Urothelium cell line (cell line): ENCODE measurements at regions not wholly inside any gene's neighbourhood (a gene's known extent, or its start where the extent isn't known, plus 50 kb on each side); places are given as distances from the start of the nearest gene placed in this dataset.
A peak's percentile ranks its signal among the peaks of the same experiment; 100 is the strongest.
"Not testable (repeated sequence)": the region's sequence is repeated elsewhere in the genome, so short reads cannot be mapped to it uniquely, and the experiment has no call there.

Experiments
- DNase-seq: peaks from one replicate; pipeline ENCODE4 v3.0.0; 2011; ENCODE audit warnings: low spot score, mixed read lengths
- FAIRE-seq: peaks from 2 replicates; lab custom pipeline; 2011; peaks lifted over from hg19 to GRCh38; lab: Jason Lieb, UNC

DNA sequence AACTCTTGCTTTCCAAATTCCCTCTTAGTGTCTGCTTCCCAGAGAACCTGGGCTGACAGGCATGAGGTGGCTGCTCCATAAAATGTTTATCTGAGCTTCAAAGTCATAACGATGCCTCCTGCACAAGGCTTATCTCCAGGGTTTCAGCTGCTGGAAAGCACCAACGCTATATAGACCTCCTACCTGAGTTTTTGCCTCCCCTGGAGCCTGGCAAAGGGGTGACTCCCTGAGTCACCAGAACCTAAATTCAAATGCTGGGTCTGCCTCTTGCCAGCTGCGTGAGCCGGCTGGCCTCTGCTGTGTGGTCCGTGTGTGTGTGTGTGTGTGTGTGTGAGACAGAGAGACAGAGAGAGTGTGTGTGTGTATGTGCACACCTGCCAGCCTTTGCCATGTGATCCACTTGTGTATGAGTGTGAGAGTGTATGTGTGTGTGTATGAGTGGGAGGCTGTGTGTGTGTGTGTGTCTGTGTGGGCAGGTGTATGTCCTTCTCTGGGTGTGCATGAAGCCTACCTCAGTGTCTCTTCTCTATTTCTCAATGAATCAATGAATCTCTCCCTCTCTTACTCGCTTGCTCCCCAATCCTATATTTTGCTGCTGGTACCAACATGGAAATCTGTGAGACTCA, 714.9 kb downstream of the MATN1 start:
- DNase-seq (no peak), FAIRE-seq (peak; percentile 9)

DNA sequence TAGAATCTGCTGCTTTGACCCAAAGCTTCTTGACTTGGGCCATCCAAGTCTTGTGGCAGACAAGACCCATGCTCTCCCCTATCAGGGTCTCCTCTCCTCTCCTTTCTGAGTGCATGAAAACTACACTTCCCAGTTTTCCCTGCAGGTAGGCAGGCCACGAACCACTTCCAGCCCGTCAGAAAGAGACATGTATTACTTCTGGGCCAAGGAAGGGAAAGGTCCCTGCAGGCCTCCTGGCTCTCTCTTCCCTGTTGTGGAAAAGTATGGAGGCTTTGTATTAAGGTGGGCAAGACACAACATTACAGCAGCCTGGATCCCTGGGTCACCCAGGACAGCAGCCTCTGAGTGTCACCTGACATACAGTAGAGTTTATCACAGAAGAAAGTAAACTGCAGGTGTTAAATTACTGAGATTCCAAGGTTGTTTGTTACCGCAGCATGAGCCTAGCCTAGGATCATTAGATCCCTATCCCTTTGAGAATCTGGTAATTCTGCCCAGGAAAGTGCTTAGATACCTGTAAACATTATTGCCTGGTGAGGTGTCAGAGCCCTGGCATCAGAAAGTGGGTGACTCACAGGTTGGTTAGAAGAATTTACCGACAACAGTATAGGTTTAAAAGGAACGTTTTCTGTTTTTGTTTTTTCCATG, 717.3 kb downstream of the MATN1 start:
- no peak for FAIRE-seq
- DNase-seq, result peak; percentile 52

DNA sequence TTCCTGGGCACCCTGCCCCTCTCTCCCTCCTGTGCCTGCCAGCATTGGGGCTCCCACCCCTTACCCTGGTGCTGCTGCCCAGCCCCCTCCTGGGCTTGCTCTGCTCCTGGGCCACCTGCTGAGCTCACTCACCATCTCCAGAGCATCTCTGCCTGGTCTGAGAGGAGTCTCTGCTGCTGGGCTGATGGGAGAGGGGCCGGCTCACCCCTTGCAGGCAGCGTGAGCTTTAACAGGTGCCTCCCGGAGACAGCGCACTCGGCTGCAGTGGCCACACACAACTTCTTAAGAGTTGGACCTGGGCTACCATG, 721.7 kb downstream of the MATN1 start:
- DNase-seq (no peak), FAIRE-seq (no peak)

DNA sequence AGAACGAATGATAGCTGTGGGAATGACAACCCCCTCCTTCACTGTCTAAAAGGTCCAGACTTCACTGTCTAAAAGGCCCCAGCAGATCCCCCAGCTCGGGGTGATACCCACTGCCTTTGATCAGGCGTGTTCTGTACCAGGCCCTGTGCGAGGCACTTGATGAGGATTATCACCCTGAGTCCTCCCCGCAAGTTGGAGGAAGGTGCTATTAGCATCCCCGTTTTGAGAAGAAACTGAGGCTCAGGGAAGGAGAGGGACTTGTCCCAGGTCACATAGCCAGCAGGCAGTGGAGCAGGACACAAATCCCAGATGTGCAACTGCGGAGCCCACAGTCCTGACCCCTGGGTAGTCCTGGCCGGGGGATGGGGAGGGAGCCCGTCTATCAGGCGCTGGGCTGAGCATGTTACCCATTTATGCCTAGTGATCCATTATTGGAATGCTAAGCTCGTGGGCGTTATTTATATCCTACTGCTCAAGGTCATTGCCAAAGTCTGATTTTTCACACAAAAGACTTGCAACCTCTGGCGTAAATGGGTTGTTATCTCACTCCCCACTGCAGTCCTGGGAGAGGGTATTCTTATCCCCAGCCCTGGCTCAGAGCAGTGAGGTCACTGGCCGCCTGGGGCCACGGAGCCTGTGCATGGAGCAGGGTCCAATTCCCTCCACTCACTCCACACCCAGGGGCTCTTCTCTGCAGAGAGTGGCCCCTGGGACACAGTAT, 722.2 kb downstream of the MATN1 start:
- FAIRE-seq, result no peak
- DNase-seq, result no peak

DNA sequence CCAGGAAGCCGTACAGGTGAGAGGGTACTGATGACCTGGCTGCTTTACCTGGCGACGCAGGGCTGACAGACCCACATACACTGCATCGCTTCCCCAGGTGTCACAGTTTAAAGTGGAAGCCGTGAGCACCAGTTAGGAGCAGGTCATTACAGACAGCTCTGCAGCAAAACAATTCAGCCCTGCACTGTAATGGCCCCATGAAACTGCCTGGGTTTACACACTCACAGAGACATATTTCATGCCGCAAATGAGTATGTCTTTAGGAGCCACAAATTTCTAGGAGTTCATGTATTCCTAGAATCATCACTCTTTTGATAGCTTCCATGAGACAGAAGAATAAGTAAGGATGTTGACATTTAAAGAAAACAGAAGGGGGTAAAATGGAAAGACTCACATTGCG, 723.1 kb downstream of the MATN1 start:
- FAIRE-seq (no peak), DNase-seq (no peak)

DNA sequence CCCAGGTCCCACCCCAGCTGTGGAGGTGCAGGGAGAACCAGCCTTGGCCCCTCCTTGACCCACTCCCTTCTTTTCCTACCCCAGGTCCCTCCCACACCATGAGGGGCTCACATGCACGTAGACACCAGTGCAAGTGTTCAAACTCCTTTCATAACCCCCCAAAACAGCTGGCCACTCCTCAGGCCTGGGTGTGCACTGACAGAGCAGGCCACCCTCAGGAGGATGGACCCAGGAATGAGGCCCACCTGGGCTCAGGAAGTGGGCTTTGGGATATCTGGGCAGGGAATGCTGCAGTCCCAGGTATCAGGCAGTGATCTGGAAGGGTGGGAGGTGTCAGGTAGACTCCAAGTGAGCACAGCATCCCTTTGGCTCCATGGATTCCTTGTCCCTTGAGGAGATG, 723.8 kb downstream of the MATN1 start:
- FAIRE-seq (no peak), DNase-seq (no peak)

DNA sequence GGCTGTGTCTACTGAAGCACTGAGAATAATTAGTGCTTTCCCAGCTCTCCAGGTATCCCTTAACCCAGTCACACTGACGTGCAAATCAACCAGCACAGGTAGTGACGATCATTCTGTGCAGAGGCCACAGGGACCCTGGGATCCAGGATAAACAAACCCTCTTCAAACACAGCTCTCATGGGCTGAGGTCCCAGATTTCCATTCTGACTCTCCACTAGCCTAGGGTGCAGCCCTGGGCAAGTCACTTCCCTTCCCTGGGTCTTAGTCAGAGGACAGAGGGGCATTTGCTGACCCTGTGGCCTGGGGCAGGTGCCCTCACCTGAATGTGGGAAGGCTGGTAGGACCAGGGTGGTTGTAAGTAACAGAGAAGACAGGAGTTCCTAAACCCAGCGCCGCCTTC, 724.7 kb downstream of the MATN1 start:
- DNase-seq (no peak), FAIRE-seq (no peak)

DNA sequence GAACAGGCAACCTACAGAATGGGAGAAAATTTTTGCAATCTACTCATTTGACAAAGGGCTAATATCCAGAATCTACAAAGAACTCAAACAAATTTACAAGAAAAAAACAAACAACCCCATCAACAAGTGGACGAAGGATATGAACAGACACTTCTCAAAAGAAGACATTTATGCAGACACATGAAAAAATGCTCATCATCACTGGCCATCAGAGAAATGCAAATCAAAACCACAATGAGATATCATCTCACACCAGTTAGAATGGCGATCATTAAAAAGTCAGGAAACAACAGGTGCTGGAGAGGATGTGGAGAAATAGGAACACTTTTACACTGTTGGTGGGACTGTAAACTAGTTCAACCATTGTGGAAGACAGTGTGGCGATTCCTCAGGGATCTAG, 725.6 kb downstream of the MATN1 start:
- not testable (repeated sequence) for DNase-seq, FAIRE-seq

DNA sequence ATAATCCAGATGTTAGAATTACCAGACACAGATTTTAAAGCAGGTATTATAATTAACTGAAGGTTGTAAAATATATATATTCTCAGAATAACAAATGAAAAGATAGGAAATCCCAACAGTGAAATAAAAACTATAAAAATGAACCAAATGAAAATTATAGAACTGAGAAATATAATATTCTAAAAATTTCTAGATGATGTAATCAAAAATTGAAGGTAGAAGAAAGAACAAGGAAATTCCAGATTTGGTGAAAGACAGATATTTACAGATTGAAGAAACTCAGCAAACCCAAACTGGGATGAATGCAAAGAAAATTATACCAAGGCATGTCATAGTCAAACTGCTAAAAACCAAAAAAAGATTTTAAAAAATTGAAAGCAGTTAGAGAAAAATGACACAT, 729.4 kb downstream of the MATN1 start:
- FAIRE-seq, result no peak
- DNase-seq, result no peak

DNA sequence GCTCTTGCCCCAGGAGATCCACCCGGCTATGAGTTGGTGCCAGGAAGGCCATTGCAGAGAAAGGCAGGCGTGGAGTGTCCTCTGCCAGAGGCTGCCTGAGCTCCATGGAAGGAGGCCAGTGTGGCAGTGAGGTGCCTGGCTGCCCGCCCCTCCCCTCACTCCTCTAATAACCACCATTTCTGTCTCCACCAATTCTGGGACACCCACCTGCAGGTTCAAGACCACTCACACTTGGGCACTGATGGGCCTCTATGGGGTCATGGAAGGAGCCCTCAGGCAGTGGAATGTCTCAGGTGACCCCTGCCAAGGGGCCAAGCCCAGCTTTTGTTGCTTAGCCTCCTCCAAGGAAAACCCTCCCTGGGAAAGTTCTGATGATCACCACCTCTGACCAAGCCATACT, 731.6 kb downstream of the MATN1 start:
- DNase-seq (no peak), FAIRE-seq (no peak)

DNA sequence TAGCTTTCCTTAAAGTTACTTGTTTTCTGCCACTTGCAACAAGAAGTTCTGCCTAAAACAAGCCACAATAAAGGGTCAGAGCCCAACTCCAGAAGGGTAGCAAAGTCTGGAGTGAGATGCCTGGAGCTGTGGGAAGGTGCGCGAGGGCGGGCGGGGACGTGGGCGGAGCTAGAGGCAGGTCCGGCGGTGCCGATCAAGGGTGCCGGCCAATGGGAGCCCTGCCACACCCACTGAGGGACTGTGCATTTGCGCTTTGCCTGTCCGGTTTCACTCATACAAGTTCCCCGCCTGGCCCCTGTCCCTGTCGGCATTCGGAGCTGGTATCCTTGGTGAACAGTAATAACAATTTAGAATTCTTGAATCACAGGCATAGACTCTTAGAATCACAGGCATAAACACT, 732.4 kb downstream of the MATN1 start:
- DNase-seq (no peak), FAIRE-seq (no peak)

DNA sequence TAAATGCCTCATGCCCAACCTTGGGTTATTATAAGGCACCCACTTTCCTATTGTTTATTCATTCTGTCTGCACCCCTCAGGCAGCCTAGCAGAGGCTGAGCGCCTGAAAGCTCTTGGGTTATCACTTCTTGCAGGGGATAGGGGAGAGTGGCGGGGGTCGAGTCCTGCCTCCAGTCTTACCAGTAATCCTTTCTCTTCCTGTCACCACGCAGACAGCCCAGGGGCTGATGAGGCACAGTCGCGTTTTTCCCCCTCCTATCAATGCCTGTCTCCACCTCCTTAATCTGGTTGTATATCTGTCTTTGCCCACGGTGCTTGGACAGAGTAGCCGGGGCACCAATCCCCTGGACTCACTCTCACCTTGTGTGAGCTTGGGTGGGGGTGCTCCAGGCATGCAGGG, 733.1 kb downstream of the MATN1 start:
- DNase-seq (no peak), FAIRE-seq (no peak)

DNA sequence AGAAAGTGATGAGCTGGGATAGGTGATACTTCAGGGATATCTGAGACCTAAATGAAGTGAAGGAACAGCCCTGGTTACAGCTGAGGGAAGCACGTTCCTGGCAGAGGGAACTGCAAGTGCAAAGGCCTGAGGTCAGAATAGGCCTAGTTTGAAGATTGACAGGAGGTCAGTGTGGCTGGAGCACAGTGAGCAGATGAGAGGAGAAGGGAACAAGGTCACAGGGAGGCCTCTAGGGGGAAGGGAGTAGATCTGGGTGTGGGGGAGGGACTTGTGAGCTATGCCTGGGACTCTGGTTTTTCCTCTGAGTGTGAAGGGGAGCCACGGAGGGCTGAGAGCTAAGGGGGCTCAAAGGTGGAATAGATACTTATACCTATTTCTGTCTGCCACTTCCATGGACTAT, 736.4 kb downstream of the MATN1 start:
- DNase-seq (no peak), FAIRE-seq (no peak)

DNA sequence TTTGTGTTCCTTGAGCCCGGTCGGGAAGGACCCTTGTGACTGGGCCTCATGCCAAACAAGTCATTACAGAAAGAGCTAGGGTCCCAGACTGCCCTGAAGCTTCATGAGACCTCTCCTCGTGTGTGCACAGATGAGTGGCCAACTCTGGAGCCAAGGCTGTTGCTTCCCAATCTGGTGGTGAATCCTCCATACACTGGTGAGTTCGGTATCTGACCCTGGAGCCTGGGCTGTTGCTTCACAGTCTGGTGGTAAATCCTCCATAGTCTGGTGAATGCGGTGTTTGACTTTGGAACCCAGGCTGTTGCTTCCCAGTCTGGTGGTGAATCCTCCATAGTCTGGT, 737.8 kb downstream of the MATN1 start:
- DNase-seq, result no peak
- FAIRE-seq, result no peak

DNA sequence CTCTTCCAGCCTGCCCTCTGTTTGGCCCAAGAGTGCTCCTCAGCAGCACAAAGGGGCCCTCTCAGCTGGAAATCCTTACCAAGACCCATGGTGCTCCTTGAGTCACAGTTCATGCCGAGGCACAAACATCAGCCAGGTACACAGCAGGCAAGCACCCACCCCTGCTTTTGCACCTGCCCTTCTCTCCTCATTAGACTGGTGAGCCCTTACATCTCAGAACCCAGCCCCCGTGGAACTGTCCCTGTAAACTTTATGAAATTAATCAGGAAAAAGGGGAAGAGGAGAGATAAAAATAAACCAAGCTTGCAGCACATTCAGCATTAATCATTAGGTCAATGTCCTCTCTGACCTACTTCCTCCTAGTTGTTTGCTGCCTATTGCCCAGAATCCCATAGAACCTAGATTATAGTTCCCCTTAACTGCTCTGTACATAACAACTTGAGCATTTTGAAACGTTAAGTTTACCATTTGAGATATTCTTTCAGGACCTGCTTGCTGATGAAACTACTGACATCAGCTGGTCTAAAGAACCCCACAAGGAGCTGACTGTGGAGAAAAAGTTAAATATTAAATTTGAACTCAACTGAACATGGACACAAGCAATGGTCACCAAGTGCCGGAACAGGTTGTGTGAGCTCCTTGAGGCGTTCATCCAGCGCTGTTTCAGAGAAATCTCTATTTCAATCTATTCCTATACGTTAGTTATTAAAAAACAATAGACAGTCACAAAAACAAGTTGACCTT, 738.4 kb downstream of the MATN1 start:
- DNase-seq (no peak), FAIRE-seq (no peak)

DNA sequence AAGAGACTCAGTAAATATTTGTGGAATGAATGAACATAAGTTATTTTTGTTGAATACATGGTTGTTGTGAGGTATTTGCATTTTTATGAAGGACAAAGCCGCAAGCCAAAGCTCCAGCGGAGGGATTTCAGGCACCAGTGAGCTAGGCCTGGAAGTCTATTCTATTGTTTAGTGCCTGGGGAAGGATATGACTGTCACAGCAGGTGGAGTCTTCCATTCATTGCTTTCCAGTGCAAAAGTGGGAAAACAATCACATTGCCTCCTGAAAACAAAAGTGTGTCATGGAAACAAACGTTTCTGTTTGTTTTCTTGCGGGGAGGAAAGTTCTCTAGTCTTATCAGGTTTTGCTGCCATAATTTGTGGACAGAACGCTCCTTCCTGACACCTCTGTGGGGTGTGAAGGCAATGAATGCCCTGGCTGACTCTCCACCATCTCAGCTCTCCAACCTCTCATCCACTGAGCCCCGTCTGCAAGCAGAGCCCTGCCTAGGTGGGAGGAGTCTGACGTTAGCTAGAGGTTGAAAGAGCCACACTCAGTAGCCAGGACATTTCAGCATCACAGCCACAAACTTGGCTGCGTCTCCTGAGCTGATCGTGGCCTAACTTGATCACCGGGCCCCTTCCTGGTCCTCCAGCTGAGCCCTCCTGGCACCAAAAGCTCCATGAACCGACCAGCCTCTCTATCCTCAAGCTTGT, 739.1 kb downstream of the MATN1 start:
- FAIRE-seq (no peak), DNase-seq (no peak)

DNA sequence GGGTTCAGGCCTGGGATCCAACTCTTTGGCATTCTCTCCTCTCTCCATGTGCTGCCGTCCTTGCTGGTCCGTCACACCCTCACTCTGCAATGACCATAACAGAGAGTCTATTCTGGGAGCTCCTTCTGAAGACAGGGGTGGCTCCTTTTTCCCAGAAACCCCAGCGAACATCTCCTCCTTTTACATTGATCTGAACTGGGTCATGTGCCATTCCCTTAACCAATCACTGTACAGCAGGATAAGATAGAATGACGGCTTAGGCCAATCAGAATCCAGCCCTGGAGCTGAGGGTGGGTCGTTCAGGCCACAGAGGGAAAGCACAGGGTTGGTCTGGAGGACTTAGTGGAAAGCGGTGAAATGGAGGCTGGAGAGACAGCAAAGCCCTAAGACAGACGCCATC, 740.1 kb downstream of the MATN1 start:
- FAIRE-seq (no peak), DNase-seq (no peak)

DNA sequence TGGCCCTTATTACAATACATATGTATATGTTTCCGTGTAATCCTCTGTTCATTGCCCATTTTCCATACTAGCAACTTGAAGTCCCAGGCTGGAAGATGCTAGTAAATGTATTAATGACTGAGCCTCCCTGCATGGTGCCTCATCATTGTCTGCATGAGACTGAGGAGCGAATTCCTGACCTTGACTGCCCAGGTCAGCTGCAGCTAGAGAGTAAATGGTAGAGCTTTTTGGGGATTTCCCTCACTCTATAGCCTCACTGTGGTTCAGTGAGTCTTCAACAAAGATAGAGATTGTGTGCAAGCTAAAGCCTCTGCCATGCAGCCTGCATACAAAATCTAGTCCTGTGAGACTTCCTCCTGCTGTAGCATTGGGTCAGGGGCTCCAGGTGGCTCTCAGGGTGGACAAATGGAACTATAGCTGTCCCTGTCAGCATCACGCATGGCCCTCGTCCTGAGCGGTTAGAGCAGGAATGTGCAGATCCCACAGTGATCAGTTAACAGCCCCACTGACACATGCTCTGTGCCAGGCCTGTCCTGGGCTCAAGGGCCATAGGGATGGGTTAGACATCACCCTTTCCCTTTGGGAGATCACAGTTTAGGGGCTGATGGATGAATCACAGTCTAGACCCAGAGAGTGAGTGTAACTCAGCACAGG, 741.7 kb downstream of the MATN1 start:
- no peak for FAIRE-seq
- no peak for DNase-seq

DNA sequence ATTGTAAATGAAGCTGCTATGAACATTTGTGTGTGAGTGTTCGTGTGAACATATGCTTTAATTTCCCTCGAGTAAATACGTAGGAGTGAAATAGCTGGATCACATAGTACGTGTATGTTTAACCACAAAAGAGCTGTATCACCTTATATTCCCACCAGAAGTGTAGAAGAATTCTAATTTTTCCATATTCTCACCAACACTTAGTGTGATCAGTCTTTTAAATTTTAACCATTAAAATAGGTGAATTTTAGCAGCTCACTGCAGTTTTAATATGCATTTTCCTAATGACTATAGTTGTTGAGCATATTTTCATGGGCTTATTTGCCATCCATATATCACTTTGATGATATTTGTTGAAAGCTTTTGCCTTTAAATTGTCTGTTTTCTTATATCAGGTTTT, 741.2 kb downstream of the PTPRU start:
- FAIRE-seq, result no peak
- no peak for DNase-seq

DNA sequence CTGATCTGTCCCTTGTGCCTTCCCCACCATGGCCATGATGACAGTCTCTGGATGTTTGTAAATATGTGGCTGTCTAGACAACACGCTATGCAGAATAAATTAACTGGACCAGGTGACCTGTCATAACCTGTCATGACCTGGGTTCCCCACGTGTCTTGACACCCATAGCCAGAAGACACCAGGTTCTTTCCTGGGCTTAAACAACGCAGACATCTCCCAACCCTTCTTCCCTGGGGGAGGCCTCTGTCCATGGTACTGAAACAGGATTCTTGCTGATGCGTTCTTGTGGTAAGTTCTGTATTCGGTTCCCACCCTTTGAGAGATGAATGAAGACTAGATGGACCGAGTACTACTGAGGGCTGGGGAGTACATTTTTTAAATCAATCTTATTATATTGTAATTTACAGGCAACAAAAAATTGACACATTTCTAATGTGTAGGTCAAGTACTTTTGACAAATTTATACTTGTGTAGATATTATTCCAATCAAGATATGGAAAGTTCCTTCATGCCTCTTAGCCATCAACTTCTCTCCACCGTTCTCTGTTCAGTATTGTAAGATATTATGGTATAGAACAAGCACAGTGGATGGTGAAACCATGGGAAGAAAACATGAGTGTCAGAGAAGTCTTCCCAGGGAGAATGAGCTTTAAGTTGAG, 738.8 kb downstream of the PTPRU start:
- DNase-seq, result peak; percentile 66

More for the DNA sequence above, 738.8 kb downstream of the PTPRU start:
- no peak for FAIRE-seq
